Esophagus squamous epithelium (tissue), 4 donors: ENCODE measurements at regions not wholly inside any gene's neighbourhood (a gene's known extent, or its start where the extent isn't known, plus 50 kb on each side); places are given as distances from the start of the nearest gene placed in this dataset.

Experiments used
- POLR2A ChIP-seq, 4 donors: fragments of 450-650 bp; IDR thresholded peaks; one replicate each; pipeline ENCODE4 v1.6.1; 2017; ENCODE audit warnings: antibody characterized with exemption in 4 of 4, mild to moderate bottlenecking in 4 of 4, moderate library complexity in 3 of 4
- TF ChIP-seq, protein P1 (sequence below), 6 experiments: fragments of 450-650 bp in 4 of 6; fragments of 200-600 bp in 2 of 6; sonication (generic) in 2 of 6; IDR thresholded peaks; one replicate each; pipeline ENCODE4 v1.5.1; 2016 to 2019; ENCODE audit warnings: antibody characterized with exemption in 6 of 6, mild to moderate bottlenecking in 4 of 6, moderate library complexity in 4 of 6

GRCh38 chr3:109923431-109923830 lies 586.1 kb upstream of the DPPA4 start:
- TF ChIP-seq, protein P1, sequence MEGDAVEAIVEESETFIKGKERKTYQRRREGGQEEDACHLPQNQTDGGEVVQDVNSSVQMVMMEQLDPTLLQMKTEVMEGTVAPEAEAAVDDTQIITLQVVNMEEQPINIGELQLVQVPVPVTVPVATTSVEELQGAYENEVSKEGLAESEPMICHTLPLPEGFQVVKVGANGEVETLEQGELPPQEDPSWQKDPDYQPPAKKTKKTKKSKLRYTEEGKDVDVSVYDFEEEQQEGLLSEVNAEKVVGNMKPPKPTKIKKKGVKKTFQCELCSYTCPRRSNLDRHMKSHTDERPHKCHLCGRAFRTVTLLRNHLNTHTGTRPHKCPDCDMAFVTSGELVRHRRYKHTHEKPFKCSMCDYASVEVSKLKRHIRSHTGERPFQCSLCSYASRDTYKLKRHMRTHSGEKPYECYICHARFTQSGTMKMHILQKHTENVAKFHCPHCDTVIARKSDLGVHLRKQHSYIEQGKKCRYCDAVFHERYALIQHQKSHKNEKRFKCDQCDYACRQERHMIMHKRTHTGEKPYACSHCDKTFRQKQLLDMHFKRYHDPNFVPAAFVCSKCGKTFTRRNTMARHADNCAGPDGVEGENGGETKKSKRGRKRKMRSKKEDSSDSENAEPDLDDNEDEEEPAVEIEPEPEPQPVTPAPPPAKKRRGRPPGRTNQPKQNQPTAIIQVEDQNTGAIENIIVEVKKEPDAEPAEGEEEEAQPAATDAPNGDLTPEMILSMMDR (IDR thresholded peaks at IDR 0.05): no peak
- no peak for TF ChIP-seq POLR2A (IDR thresholded peaks at IDR 0.05)
